ENCODE measurements at regions not wholly inside any gene's neighbourhood (a gene's known extent, or its start where the extent isn't known, plus 50 kb on each side); places are given as distances from the start of the nearest gene placed in this dataset.

DNA sequence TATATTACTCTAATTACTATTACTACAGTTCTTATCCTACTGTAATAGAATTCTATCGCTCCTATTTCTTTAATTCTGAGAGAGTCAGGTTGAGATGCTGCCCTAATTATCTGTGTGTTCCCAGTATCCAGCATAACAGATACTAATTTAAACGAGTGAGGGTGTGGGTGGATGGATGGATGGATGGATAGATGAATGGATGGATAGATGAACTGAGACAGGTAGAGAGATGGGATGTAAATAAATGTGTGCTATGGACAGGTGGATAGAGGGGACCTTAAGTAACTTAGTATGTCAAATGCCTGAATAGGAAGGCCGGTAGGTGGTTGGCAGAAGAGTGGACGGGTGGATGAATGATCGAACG, 143.6 kb upstream of the ADRA1B start (continued):
- TF ChIP-seq FOXA2 (IDR thresholded peaks at IDR 0.05) (no peak), NR2F2 (IDR thresholded peaks at IDR 0.05) (no peak)

DNA sequence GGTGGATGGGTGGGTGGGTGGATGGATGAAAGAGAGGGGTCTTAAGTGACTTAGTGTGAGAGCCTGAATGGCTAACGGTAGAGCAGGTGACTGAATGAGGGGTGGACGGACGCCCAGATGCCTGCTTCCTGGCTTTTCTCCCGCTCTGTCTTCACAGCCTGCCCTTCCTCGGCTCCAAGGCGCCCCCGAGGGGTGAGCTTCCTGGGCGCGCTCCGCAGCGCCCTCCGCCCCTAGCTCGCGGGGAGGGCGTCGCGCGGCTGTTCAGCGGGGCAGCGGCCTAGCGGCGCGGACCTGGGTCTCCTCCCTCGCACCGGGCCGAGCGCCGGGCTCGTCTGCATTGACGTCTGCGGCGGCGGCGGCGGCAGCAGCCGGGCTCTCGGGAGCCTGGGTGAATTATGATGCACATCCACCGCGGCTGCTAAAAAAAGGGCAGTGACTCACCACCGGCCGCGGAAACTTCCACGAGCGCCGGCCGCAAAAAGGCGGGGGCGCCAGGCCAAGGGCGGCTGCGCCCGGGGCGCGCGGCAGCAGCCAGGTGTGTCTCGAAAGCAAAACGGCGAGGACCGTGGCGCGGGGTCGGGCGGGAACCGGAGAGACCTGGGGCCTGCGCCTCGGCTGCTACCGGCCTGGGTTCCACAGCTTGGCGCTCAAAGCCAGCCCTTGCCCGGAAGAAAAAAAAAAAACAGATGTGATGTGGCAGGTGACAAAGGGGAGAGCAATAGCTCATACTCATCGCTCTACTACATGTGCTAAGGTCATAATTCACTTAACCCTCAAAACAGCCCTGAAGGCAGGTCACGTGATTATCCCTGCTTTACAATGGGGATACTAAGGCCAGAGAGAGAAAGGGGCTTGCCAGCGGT, 143.0 kb upstream of the ADRA1B start:
- no peak for DNase-seq (ENCODE audit: low spot score)
- 4% methylated on average over 71 of the region's 71 CpGs for WGBS
- peaks cover 0 to 9% (median 0%) of the 10 kb centered on the region in 4 donors for H3K27me3 ChIP-seq (ENCODE audit: control insufficient read depth in 4 of 4, insufficient read depth in 4 of 4, low read length in 3 of 4)
- H3K4me3 ChIP-seq (ENCODE audit: low read depth in 1 of 3, low read length in 3 of 3) = peak overlapping the region in 1 of 3 donors; percentile 49
- H3K27ac ChIP-seq (ENCODE audit: low read depth in 1 of 2, low read length in 2 of 2) = no peak overlapping the region
- no peaks in the 10 kb centered on the region for H3K9me3 ChIP-seq (ENCODE audit: control insufficient read depth in 4 of 4, low read length in 3 of 4)
- TF ChIP-seq HNF4A (conservative IDR thresholded peaks at IDR 0.05) = no peak
- TF ChIP-seq NR2F2 (IDR thresholded peaks at IDR 0.05) = no peak
- TF ChIP-seq JUND (IDR thresholded peaks at IDR 0.05) = no peak
- no peak for TF ChIP-seq TAF1 (conservative IDR thresholded peaks at IDR 0.05)
- TF ChIP-seq EGR1 (IDR thresholded peaks at IDR 0.05; ENCODE audit: low read depth in 2 of 2) = no peak
- TF ChIP-seq, protein P1, sequence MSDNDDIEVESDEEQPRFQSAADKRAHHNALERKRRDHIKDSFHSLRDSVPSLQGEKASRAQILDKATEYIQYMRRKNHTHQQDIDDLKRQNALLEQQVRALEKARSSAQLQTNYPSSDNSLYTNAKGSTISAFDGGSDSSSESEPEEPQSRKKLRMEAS (IDR thresholded peaks at IDR 0.05) = no peak
- TF ChIP-seq, protein P2, sequence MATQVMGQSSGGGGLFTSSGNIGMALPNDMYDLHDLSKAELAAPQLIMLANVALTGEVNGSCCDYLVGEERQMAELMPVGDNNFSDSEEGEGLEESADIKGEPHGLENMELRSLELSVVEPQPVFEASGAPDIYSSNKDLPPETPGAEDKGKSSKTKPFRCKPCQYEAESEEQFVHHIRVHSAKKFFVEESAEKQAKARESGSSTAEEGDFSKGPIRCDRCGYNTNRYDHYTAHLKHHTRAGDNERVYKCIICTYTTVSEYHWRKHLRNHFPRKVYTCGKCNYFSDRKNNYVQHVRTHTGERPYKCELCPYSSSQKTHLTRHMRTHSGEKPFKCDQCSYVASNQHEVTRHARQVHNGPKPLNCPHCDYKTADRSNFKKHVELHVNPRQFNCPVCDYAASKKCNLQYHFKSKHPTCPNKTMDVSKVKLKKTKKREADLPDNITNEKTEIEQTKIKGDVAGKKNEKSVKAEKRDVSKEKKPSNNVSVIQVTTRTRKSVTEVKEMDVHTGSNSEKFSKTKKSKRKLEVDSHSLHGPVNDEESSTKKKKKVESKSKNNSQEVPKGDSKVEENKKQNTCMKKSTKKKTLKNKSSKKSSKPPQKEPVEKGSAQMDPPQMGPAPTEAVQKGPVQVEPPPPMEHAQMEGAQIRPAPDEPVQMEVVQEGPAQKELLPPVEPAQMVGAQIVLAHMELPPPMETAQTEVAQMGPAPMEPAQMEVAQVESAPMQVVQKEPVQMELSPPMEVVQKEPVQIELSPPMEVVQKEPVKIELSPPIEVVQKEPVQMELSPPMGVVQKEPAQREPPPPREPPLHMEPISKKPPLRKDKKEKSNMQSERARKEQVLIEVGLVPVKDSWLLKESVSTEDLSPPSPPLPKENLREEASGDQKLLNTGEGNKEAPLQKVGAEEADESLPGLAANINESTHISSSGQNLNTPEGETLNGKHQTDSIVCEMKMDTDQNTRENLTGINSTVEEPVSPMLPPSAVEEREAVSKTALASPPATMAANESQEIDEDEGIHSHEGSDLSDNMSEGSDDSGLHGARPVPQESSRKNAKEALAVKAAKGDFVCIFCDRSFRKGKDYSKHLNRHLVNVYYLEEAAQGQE (IDR thresholded peaks at IDR 0.05) = no peak
- TF ChIP-seq, protein P3, sequence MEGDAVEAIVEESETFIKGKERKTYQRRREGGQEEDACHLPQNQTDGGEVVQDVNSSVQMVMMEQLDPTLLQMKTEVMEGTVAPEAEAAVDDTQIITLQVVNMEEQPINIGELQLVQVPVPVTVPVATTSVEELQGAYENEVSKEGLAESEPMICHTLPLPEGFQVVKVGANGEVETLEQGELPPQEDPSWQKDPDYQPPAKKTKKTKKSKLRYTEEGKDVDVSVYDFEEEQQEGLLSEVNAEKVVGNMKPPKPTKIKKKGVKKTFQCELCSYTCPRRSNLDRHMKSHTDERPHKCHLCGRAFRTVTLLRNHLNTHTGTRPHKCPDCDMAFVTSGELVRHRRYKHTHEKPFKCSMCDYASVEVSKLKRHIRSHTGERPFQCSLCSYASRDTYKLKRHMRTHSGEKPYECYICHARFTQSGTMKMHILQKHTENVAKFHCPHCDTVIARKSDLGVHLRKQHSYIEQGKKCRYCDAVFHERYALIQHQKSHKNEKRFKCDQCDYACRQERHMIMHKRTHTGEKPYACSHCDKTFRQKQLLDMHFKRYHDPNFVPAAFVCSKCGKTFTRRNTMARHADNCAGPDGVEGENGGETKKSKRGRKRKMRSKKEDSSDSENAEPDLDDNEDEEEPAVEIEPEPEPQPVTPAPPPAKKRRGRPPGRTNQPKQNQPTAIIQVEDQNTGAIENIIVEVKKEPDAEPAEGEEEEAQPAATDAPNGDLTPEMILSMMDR (IDR thresholded peaks at IDR 0.05; ENCODE audit: low read depth, low read length, missing input control) = no peak
- no peak overlapping the region for H3K9ac ChIP-seq (ENCODE audit: low read depth in 1 of 2, low read length in 2 of 2)
- H3K36me3 ChIP-seq (ENCODE audit: control insufficient read depth in 4 of 4, insufficient read depth in 3 of 4, low read depth in 1 of 4, low read length in 3 of 4) = no peaks in the 10 kb centered on the region
- peaks cover 0 to 10% (median 3%) of the 10 kb centered on the region in 4 donors for H3K4me1 ChIP-seq (ENCODE audit: control insufficient read depth in 4 of 4, insufficient read depth in 4 of 4, low read length in 3 of 4)

DNA sequence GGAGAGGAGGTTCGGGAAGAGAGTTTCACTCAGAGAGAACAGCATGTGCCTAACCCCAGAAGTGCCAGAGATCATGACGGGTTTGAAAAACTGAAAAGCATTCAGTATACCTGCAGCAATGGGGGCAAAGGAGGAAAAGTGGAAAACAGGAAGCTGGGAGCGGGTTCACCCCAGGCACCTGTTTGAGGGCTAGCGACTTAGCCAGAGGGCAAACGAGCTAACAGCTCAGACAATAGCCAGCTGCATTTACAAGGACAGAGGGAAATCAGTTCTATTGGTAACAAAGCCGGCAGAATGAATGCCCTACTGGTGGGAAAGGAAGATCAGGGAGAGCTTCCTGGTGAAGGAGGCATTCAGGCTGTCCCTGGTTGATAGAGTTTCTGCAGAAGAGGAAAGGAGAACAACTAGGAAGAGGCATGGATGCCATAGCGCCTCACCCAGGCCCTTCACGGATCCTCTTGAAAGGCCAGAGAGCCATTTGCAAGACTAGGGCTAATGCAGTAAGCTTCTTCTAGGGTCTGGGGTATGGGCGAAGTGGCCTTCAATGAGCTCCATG, 141.7 kb upstream of the ADRA1B start:
- H3K36me3 ChIP-seq (ENCODE audit: control insufficient read depth in 4 of 4, insufficient read depth in 3 of 4, low read depth in 1 of 4, low read length in 3 of 4) = no peaks in the 10 kb centered on the region
- no peak overlapping the region for H3K9ac ChIP-seq (ENCODE audit: low read depth in 1 of 2, low read length in 2 of 2)
- H3K27ac ChIP-seq (ENCODE audit: low read depth in 1 of 2, low read length in 2 of 2) = no peak overlapping the region
- DNase-seq (ENCODE audit: low spot score) = no peak
- H3K4me3 ChIP-seq (ENCODE audit: low read depth in 1 of 3, low read length in 3 of 3) = no peak overlapping the region
- peaks cover 0 to 10% (median 3%) of the 10 kb centered on the region in 4 donors for H3K4me1 ChIP-seq (ENCODE audit: control insufficient read depth in 4 of 4, insufficient read depth in 4 of 4, low read length in 3 of 4)
- 77% methylated on average over 9 of the region's 9 CpGs for WGBS
- no peaks in the 10 kb centered on the region for H3K9me3 ChIP-seq (ENCODE audit: control insufficient read depth in 4 of 4, low read length in 3 of 4)
- H3K27me3 ChIP-seq (ENCODE audit: control insufficient read depth in 4 of 4, insufficient read depth in 4 of 4, low read length in 3 of 4) = peaks cover 0 to 9% (median 0%) of the 10 kb centered on the region in 4 donors
- TF ChIP-seq FOXA1 (IDR thresholded peaks at IDR 0.05) (no peak), RAD21 (IDR thresholded peaks at IDR 0.05) (no peak), NR2F2 (IDR thresholded peaks at IDR 0.05) (no peak), HNF4A (conservative IDR thresholded peaks at IDR 0.05) (no peak), RXRA (IDR thresholded peaks at IDR 0.05) (no peak), YY1 (IDR thresholded peaks at IDR 0.05) (no peak), TAF1 (conservative IDR thresholded peaks at IDR 0.05) (no peak), GABPA (IDR thresholded peaks at IDR 0.05 in 1 of 2, conservative IDR thresholded peaks at IDR 0.05 in 1 of 2) (no peak), JUND (IDR thresholded peaks at IDR 0.05) (no peak), SP1 (IDR thresholded peaks at IDR 0.05) (no peak)
- TF ChIP-seq, protein P1 (IDR thresholded peaks at IDR 0.05) = no peak
- TF ChIP-seq, protein P4, sequence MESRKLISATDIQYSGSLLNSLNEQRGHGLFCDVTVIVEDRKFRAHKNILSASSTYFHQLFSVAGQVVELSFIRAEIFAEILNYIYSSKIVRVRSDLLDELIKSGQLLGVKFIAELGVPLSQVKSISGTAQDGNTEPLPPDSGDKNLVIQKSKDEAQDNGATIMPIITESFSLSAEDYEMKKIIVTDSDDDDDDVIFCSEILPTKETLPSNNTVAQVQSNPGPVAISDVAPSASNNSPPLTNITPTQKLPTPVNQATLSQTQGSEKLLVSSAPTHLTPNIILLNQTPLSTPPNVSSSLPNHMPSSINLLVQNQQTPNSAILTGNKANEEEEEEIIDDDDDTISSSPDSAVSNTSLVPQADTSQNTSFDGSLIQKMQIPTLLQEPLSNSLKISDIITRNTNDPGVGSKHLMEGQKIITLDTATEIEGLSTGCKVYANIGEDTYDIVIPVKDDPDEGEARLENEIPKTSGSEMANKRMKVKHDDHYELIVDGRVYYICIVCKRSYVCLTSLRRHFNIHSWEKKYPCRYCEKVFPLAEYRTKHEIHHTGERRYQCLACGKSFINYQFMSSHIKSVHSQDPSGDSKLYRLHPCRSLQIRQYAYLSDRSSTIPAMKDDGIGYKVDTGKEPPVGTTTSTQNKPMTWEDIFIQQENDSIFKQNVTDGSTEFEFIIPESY (IDR thresholded peaks at IDR 0.05) = no peak
- TF ChIP-seq, protein P2 (IDR thresholded peaks at IDR 0.05) = no peak
